Upper lobe of left lung (tissue), 4 donors: ENCODE measurements at regions not wholly inside any gene's neighbourhood (a gene's known extent, or its start where the extent isn't known, plus 50 kb on each side); places are given as distances from the start of the nearest gene placed in this dataset.

Source experiments
- CTCF ChIP-seq, 6 experiments: fragments of 450-650 bp in 4 of 6; fragments of 200-600 bp in 2 of 6; sonication (generic) in 2 of 6; IDR thresholded peaks; one replicate each; pipeline ENCODE4 v1.5.1; 2016 to 2019; ENCODE audit warnings: antibody characterized with exemption in 6 of 6
- EP300 ChIP-seq, 4 donors: sonication (generic); formaldehyde crosslinking; IDR thresholded peaks; one replicate each; pipeline ENCODE4 v1.5.1; 2017; ENCODE audit warnings: antibody characterized with exemption in 4 of 4, control low read depth in 2 of 4
- POLR2A ChIP-seq, 4 donors: fragments of 450-650 bp; IDR thresholded peaks; one replicate each; pipeline ENCODE4 v1.5.1; 2016 to 2017; ENCODE audit warnings: antibody characterized with exemption in 4 of 4, mild to moderate bottlenecking in 2 of 4
- POLR2AphosphoS5 ChIP-seq, 2 donors: sonication (generic); formaldehyde crosslinking; IDR thresholded peaks; one replicate each; pipeline ENCODE4 v1.5.1; 2017; ENCODE audit warnings: antibody characterized with exemption in 2 of 2

- TF ChIP-seq POLR2AphosphoS5 (IDR thresholded peaks at IDR 0.05) = no peak
- TF ChIP-seq CTCF (IDR thresholded peaks at IDR 0.05) = no peak
- TF ChIP-seq POLR2A (IDR thresholded peaks at IDR 0.05) = no peak
- no peak for TF ChIP-seq EP300 (IDR thresholded peaks at IDR 0.05)
Measured at GRCh38 chr4:112884406-112884805, 165.0 kb upstream of the ANK2 start.
